Astrocyte of the spinal cord (primary cell): ENCODE measurements at regions not wholly inside any gene's neighbourhood (a gene's known extent, or its start where the extent isn't known, plus 50 kb on each side); places are given as distances from the start of the nearest gene placed in this dataset.

ENCODE experiments used
- DNase-seq: peaks from one replicate; pipeline ENCODE4 v3.0.0; 2011; ENCODE audit warnings: low read depth, low spot score
- H3K4me3 ChIP-seq: 2 replicates; pipeline ENCODE4 v1.5.1; 2011; ENCODE audit warnings: low read depth, mild to moderate bottlenecking, low read length, moderate library complexity
- CTCF ChIP-seq: IDR thresholded peaks from 2 replicates; pipeline ENCODE4 v1.5.1; 2012; ENCODE audit warnings: low read depth, mild to moderate bottlenecking, low read length, inconsistent platforms
- in situ Hi-C: cut with HindIII; loops from 2 replicates; pipeline ENCODE4 v1.10.0; 2017; ENCODE audit warnings: low sequenced_read_pairs

- no peak overlapping the region for H3K4me3 ChIP-seq
- in situ Hi-C loops, result no loop called here
- no peak for DNase-seq
- TF ChIP-seq CTCF, result no peak
These were observed 665.5 kb downstream of the PTPRU start for GRCh38 chr1:29901624-29902325.

- in situ Hi-C loops, result no loop called here
- H3K4me3 ChIP-seq, result no peak overlapping the region
- no peak for DNase-seq
These were observed 664.4 kb downstream of the PTPRU start for GRCh38 chr1:29900712-29901111.

GRCh38 chr1:29900104-29900679 is 663.9 kb downstream of the PTPRU start:
- in situ Hi-C loops, result no loop called here
- H3K4me3 ChIP-seq, result no peak overlapping the region
- TF ChIP-seq CTCF, result no peak
- DNase-seq, result no peak

More at GRCh38 chr1:29900712-29901111, 664.4 kb downstream of the PTPRU start:
- TF ChIP-seq CTCF, result no peak

GRCh38 chr1:29896791-29897714 is 660.7 kb downstream of the PTPRU start:
- H3K4me3 ChIP-seq, result no peak overlapping the region
- TF ChIP-seq CTCF, result no peak
- in situ Hi-C loops, result no loop called here
- no peak for DNase-seq

- DNase-seq, result no peak
- H3K4me3 ChIP-seq, result no peak overlapping the region
- TF ChIP-seq CTCF, result no peak
- in situ Hi-C loops, result no loop called here
These were observed 660.0 kb downstream of the PTPRU start for GRCh38 chr1:29896300-29896699.

GRCh38 chr1:29895201-29895600 is 658.9 kb downstream of the PTPRU start:
- in situ Hi-C loops, result no loop called here
- H3K4me3 ChIP-seq, result no peak overlapping the region
- no peak for DNase-seq
- no peak for TF ChIP-seq CTCF
